WERI-Rb-1 (cell line): ENCODE measurements at regions not wholly inside any gene's neighbourhood (a gene's known extent, or its start where the extent isn't known, plus 50 kb on each side); places are given as distances from the start of the nearest gene placed in this dataset.

Source experiments
- DNase-seq: peaks from one replicate; pipeline ENCODE4 v3.0.0-alpha.2; 2020
- H3K27ac ChIP-seq: fragments of 250-450 bp; sonication (Bioruptor Pico); 2 replicates; pipeline ENCODE4 v1.5.1; 2020; ENCODE audit warnings: mild to moderate bottlenecking, moderate library complexity
- H3K27me3 ChIP-seq: fragments of 250-450 bp; sonication (Bioruptor Pico); 2 replicates; pipeline ENCODE4 v1.5.1; 2021; ENCODE audit warnings: mild to moderate bottlenecking, low read depth, moderate library complexity; ENCODE audit not compliant: insufficient read depth, severe bottlenecking
- H3K36me3 ChIP-seq: fragments of 250-450 bp; sonication (Bioruptor Pico); 2 replicates; pipeline ENCODE4 v1.5.1; 2020; ENCODE audit warnings: mild to moderate bottlenecking, moderate library complexity
- H3K4me3 ChIP-seq: 2 replicates; pipeline ENCODE4 v1.5.1; 2011; ENCODE audit warnings: low read depth, mild to moderate bottlenecking, control low read depth, low read length
- H3K9me3 ChIP-seq: fragments of 250-450 bp; sonication (Bioruptor Pico); 2 replicates; pipeline ENCODE4 v1.5.1; 2021; ENCODE audit warnings: mild to moderate bottlenecking, moderate library complexity; ENCODE audit not compliant: severe bottlenecking
- TF ChIP-seq, protein P1 (sequence below): IDR thresholded peaks from 2 replicates; pipeline ENCODE4 v1.5.1; 2011; ENCODE audit warnings: low read depth, mild to moderate bottlenecking, control low read depth, inconsistent platforms, low read length

DNA sequence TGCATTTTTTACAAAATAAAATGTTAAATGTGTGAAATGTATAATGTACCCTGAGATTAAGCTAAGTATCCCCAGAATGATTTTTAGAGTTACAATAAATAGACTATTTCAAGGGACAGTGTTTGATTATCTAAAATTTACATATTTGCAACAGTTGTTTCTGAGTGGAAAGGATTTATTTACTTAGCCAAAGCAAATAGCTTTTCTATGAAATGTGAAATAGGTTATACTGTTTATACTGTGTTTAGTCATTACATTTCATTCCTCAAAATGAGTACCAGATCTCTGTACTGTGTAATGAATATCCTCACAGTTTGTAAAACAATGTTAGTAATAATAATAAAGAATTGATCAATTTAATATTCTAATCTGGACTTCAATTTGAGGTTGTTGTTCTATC is 1019.0 kb downstream of the NR2F1-AS1 start:
- TF ChIP-seq, protein P1, sequence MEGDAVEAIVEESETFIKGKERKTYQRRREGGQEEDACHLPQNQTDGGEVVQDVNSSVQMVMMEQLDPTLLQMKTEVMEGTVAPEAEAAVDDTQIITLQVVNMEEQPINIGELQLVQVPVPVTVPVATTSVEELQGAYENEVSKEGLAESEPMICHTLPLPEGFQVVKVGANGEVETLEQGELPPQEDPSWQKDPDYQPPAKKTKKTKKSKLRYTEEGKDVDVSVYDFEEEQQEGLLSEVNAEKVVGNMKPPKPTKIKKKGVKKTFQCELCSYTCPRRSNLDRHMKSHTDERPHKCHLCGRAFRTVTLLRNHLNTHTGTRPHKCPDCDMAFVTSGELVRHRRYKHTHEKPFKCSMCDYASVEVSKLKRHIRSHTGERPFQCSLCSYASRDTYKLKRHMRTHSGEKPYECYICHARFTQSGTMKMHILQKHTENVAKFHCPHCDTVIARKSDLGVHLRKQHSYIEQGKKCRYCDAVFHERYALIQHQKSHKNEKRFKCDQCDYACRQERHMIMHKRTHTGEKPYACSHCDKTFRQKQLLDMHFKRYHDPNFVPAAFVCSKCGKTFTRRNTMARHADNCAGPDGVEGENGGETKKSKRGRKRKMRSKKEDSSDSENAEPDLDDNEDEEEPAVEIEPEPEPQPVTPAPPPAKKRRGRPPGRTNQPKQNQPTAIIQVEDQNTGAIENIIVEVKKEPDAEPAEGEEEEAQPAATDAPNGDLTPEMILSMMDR, result no peak
- H3K4me3 ChIP-seq, result no peak overlapping the region
- H3K36me3 ChIP-seq, result no peaks in the 10 kb centered on the region
- DNase-seq, result no peak
- no peaks in the 10 kb centered on the region for H3K9me3 ChIP-seq
- no peak overlapping the region for H3K27ac ChIP-seq
- H3K27me3 ChIP-seq, result no peaks in the 10 kb centered on the region

DNA sequence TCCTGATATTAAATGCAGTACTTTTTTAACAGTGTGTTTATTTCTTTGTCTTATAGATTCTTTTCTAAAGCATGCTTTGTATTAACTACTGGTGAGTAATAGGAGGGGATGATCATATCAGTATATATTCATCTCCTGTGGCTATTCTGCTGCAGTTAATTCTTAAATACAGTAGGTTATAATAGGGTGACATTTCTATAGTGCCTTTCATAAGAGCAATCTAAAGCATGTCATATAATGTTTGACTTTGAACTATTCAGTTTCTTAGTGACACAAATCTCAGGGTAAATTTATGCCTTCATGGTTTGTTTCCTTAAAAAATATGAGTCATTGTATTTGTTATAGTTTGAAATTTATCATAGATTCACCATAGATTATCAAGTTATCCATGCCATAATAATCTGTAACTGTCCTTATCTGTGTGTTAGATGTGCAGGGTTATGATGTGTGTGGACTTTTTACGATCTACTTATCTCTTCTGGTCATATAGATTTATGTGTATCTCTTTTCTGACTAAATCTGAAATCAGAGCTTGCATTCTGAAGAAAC is 1019.5 kb downstream of the NR2F1-AS1 start:
- TF ChIP-seq, protein P1, result no peak
- Histone ChIP-seq H3K27ac (no peak overlapping the region), H3K36me3 (no peaks in the 10 kb centered on the region), H3K27me3 (no peaks in the 10 kb centered on the region), H3K4me3 (no peak overlapping the region), H3K9me3 (no peaks in the 10 kb centered on the region)
- DNase-seq, result no peak

DNA sequence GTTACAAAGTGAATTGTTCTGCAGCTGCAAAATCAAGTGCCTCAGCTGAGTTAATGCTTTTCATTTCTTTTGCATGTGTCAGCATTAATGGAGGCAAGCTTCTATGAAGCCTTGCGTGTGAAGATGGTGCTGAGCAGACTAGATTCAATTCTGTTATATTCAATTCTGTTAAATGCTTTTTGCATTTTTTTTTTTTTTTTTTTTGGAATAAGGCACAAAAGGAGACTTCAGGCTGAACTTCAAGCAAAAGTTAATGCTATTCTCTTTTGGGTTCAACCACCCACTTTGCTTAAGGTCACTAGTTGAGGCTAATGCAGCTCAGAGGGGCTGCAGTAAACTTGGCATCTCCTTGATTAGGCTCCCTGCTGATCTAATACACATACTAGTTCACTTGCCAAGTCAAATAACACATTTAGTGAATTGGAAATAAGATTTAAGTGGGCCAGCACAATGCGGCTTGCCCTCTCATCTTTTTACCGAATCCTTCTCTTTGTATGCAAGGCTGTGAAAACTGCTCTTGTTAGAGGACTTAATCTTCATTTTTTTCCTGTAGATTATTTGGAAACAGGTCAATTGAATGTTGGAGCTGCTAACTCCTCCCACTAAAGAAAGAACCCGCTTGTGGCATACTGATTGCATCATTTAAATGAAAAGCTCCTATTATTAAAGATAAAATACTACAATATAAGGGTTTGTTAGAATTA is 1020.2 kb downstream of the NR2F1-AS1 start:
- no peak for DNase-seq
- TF ChIP-seq, protein P1, result no peak
- Histone ChIP-seq H3K27ac (no peak overlapping the region), H3K9me3 (no peaks in the 10 kb centered on the region), H3K27me3 (no peaks in the 10 kb centered on the region), H3K36me3 (no peaks in the 10 kb centered on the region), H3K4me3 (no peak overlapping the region)

DNA sequence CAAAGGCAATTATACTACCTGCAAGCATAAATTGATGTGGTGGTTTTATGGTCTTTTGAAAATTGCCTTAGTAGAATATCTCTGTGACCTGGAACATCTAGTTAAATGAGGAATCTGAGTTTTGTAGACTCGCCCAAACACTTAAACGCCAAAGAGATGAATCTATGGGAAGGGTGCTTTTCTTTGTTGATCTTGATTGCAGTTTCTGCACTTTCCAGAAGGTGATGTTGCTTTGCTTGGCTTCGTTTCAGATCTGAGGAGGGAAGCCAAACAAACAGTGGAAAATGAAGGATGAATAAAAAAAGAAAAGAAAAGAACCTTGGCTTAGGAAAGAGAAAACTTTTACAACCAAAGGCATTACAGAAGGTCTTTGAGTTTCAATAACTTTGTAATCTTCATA is 1021.2 kb downstream of the NR2F1-AS1 start:
- Histone ChIP-seq H3K4me3 (no peak overlapping the region), H3K36me3 (no peaks in the 10 kb centered on the region), H3K27me3 (no peaks in the 10 kb centered on the region), H3K9me3 (no peaks in the 10 kb centered on the region), H3K27ac (no peak overlapping the region)
- TF ChIP-seq, protein P1, result no peak
- DNase-seq, result no peak

DNA sequence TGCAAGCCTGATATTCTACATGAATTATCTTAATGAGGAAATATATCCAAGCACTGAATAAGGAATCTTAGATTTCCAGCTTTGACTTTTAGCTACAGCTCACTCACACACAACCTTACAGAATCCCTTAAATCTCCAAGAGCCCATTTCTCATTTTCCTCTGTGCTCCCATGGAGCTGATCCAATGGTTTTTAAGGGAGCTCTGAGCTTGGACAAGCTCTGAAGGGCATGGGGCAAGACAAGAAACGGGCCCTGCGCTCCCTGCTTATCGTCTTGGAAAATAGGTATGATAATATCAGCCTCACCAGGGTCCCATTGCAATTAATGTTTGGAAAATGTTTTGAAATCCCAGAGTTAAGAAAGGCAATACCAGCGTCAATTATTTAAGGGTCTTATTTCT is 1021.7 kb downstream of the NR2F1-AS1 start:
- no peak overlapping the region for H3K27ac ChIP-seq
- TF ChIP-seq, protein P1, result no peak
- H3K9me3 ChIP-seq, result no peaks in the 10 kb centered on the region
- no peaks in the 10 kb centered on the region for H3K27me3 ChIP-seq
- H3K4me3 ChIP-seq, result no peak overlapping the region
- H3K36me3 ChIP-seq, result no peaks in the 10 kb centered on the region
- DNase-seq, result no peak

DNA sequence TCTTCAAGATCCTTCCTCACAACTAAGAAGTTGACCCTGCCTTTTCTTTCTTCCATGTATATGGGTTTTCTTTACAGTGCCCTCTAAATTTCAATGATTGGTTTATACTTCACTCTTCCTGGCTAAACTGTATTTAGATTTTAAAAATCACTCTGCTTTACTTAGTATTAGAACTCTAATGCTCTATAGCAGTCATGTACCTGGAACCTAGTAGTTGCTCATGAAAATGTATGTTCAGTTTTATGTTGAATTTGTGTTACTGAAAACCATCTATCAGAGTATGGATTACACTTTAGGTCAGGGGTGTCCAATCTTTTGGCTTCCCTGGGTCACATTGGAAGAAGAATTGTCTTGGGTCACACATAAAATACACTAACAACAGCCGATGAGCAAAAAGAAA is 1024.3 kb downstream of the NR2F1-AS1 start:
- TF ChIP-seq, protein P1, result no peak
- no peaks in the 10 kb centered on the region for H3K27me3 ChIP-seq

More for the DNA sequence above, 1024.3 kb downstream of the NR2F1-AS1 start:
- no peak overlapping the region for H3K4me3 ChIP-seq
- H3K9me3 ChIP-seq, result no peaks in the 10 kb centered on the region
- no peak overlapping the region for H3K27ac ChIP-seq
- H3K36me3 ChIP-seq, result no peaks in the 10 kb centered on the region
- no peak for DNase-seq
